MM.1S (cell line): ENCODE measurements at regions not wholly inside any gene's neighbourhood (a gene's known extent, or its start where the extent isn't known, plus 50 kb on each side); places are given as distances from the start of the nearest gene placed in this dataset.

Source experiments
- EZH2 ChIP-seq: fragments of 300-600 bp; sonication (generic); optimal IDR thresholded peaks from 2 replicates; pipeline ENCODE3; 2017; ENCODE audit warnings: low read depth, mild to moderate bottlenecking, antibody characterized with exemption, low read length, mixed read lengths
- EZH2phosphoT487 ChIP-seq: fragments of 300-600 bp; sonication (generic); IDR thresholded peaks from 2 replicates; pipeline ENCODE4 v1.6.1; 2018; ENCODE audit warnings: antibody characterized with exemption, low read length
- TF ChIP-seq, protein P1 (sequence below): fragments of 300-600 bp; sonication (generic); IDR thresholded peaks from 2 replicates; pipeline ENCODE4 v1.5.1; 2016; ENCODE audit warnings: antibody characterized with exemption, low read length, mixed read lengths

DNA sequence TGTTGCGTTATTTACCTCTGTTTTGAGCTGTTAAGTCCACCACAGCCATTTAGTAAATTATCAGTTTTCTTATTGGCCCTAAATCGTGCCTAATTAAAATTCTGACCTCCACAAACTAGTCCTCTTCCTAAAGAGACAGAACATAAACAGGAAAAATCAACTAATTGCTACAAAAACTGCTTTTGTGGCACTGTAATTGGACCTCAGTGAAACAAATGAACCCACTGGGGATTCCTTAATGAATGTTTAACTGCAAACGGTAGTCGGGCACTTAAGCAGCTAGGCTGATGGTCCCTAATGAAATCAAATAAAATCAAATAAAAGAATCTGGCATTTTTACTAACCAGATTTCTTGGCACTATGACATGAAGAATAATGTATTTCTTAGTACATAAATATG is 513.4 kb upstream of the SLC35B3 start:
- TF ChIP-seq, protein P1, sequence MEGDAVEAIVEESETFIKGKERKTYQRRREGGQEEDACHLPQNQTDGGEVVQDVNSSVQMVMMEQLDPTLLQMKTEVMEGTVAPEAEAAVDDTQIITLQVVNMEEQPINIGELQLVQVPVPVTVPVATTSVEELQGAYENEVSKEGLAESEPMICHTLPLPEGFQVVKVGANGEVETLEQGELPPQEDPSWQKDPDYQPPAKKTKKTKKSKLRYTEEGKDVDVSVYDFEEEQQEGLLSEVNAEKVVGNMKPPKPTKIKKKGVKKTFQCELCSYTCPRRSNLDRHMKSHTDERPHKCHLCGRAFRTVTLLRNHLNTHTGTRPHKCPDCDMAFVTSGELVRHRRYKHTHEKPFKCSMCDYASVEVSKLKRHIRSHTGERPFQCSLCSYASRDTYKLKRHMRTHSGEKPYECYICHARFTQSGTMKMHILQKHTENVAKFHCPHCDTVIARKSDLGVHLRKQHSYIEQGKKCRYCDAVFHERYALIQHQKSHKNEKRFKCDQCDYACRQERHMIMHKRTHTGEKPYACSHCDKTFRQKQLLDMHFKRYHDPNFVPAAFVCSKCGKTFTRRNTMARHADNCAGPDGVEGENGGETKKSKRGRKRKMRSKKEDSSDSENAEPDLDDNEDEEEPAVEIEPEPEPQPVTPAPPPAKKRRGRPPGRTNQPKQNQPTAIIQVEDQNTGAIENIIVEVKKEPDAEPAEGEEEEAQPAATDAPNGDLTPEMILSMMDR = no peak
- TF ChIP-seq EZH2 (no peak), EZH2phosphoT487 (no peak)
